ENCODE measurements at regions not wholly inside any gene's neighbourhood (a gene's known extent, or its start where the extent isn't known, plus 50 kb on each side); places are given as distances from the start of the nearest gene placed in this dataset.

DNA sequence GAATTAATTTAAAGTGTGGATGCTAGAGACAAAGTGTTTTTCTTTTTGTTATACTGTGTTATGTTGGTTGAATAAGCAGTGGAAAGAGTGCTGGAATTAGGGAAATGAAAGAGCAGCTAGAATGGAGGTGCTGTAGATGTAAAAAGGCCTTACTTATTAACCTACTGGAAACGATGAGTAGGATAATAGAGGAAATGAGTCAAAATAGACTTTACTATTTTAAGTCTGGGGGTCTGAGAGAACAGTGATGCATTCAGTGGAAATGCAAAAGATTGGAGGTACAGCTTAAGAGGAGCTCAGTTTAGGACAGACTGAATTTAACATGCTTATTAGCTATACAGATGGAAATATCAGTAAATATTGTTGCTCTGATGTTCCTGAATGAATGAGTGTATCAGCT lies 674.0 kb downstream of the OTOL1 start:
- TF ChIP-seq, protein P1, sequence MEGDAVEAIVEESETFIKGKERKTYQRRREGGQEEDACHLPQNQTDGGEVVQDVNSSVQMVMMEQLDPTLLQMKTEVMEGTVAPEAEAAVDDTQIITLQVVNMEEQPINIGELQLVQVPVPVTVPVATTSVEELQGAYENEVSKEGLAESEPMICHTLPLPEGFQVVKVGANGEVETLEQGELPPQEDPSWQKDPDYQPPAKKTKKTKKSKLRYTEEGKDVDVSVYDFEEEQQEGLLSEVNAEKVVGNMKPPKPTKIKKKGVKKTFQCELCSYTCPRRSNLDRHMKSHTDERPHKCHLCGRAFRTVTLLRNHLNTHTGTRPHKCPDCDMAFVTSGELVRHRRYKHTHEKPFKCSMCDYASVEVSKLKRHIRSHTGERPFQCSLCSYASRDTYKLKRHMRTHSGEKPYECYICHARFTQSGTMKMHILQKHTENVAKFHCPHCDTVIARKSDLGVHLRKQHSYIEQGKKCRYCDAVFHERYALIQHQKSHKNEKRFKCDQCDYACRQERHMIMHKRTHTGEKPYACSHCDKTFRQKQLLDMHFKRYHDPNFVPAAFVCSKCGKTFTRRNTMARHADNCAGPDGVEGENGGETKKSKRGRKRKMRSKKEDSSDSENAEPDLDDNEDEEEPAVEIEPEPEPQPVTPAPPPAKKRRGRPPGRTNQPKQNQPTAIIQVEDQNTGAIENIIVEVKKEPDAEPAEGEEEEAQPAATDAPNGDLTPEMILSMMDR (IDR thresholded peaks at IDR 0.05) = no peak
- TF ChIP-seq POLR2A (IDR thresholded peaks at IDR 0.05) = no peak
